ENCODE measurements at regions not wholly inside any gene's neighbourhood (a gene's known extent, or its start where the extent isn't known, plus 50 kb on each side); places are given as distances from the start of the nearest gene placed in this dataset.

DNA sequence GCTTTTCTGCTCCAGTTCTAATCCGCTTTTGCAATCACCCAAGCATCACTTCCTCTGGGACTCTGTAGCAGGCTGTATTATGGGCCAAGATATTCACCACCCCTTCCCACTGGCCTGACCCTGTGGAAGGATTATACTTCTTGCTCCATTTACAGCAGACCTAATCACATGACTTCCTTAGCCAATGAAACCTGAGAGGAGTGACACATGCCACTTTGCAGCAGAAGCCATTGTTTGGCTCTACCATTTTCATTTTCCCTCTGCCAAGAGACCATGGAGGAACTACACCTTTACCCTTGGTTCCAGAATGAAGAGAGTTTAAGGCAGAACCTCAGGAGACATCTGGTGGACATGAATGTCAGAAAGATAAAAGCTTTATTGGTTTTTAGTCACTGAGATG lies 134.9 kb upstream of the HSD17B12 start:
- in situ Hi-C loops (cut with HindIII; ENCODE audit: low sequenced_read_pairs) = no loop called here
- no peak for DNase-seq (ENCODE audit: low spot score)

DNA sequence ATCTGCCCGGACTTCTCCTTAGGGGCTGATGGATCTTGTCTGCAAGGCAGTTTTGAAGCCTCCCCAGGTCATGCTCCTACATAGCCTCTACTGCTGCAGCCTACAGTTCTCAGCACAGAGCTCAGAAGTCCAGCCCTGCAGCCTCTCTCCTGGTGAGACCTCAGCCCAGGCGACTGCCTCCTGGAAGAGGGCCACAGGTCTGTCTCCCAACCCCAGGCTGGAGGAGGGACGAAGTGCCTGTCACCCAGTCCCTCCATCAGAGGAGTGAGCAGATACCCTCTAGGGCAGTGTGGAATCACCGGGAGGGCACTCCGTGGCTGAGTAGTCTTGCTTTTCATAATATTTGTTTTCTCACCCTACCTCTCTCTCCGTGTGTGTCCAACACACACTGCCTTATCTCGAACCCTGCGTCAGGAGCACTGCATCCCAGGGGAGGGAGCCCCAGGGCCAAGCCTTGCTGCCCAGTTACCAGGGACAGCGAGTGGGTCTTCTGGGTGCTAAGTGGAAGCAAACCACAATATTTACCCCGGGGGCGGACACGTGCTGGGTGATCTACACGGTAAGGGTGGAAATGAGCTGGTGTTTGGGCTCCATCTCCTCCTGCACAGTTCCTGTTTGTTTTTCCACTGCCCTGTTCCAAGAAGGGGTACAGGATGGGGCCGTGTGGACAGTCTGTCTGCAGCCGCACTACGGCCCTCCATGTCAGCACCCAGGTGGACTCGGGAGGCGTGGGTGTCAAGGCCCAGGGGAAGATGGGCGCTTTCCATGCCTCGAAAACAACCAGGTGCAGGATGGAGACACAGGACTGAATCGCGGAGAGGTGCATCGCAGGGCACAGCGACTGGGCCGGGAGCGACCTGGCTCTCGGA lies 133.7 kb upstream of the HSD17B12 start:
- in situ Hi-C loops (cut with HindIII; ENCODE audit: low sequenced_read_pairs) = no loop called here
- no peak for DNase-seq (ENCODE audit: low spot score)

DNA sequence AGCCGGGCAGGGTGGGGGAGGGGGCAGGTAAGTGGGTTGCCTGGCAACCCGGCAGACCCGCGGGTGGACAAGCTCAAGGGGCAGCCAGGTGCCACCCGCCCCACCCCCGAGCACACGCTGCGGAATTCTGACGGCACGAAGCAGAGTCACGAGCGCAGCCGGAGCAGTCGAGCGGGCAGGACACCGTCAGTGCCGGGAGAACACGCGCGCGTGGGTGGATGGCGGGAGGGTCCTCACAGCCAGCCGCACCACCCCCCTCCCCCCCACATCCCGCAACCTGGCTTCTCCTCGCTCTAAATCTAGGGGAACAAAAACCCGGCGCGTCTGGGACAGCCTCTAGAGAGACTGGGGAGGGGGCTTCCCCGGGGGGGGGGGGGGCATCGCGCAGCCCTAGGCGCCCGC lies 133.1 kb upstream of the HSD17B12 start:
- in situ Hi-C loops (cut with HindIII; ENCODE audit: low sequenced_read_pairs) = no loop called here
- DNase-seq (ENCODE audit: low spot score) = peak; percentile 69

DNA sequence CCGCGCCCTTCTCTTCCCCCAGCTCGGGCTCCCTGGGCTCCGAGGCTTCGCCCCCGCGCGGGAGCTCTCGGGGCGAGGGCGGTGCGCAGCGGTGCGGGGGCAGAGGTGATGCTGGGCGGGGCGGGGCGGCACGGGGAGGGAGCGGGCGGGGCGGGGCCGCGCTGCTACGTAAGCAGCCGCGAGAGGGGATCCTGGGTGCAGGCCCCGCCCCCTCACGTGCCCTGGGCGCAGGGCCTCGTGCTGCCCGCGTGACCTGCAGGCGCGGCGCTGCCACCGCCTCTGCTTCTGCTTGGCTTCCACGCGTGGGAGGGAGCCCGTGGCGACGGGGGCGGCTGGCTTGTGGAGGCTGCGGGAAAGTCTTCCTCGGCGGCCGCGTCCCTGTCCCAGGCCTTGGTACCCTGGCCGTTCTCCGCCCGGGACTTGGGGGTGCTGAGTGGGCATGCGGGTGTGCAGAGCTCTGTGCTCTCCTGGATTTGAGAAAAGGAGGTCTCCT lies 132.6 kb upstream of the HSD17B12 start:
- in situ Hi-C loops (cut with HindIII; ENCODE audit: low sequenced_read_pairs) = no loop called here
- peak; percentile 72 for DNase-seq (ENCODE audit: low spot score)

DNA sequence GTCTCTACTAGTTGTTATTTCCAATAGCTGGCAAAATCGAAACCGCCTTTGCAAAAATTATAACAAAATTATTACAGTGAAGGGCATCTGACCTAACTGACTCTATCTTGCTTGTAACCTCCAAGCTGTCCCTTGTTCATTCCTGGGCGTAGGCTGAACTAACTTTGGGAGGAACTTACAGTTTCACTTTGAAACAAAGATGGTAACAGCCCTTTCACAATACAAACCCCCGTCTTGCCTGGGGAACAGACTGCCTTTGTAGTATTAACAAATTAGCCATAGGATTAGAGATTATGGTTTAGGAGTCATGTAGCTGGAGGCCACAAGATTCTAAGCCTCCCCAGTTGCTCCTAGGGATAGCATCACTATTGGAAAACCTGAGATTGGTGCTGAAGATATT lies 131.6 kb upstream of the HSD17B12 start:
- no peak for DNase-seq (ENCODE audit: low spot score)
- in situ Hi-C loops (cut with HindIII; ENCODE audit: low sequenced_read_pairs) = no loop called here

DNA sequence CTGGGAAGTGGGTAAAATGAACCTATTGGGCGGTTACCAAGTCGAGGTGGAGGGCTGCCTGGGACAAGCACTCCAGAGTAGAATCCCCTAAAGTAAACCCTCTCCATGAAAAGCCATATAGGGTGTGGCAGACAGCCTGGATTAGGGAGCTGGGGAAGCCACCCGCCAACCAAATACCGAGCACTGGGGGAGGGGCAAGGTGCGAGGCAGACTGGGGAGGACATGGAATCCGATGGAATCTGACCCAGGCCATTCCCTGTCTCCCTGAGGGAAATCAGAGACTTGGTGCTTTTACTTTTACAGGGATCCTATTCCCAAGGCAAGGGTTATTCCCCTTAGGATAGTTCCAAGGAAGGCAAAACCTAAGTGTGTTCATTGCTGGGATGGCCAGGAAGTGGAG lies 130.9 kb upstream of the HSD17B12 start:
- DNase-seq (ENCODE audit: low spot score) = no peak
- in situ Hi-C loops (cut with HindIII; ENCODE audit: low sequenced_read_pairs) = no loop called here

- in situ Hi-C loops (cut with HindIII; ENCODE audit: low sequenced_read_pairs) = no loop called here
- DNase-seq (ENCODE audit: low spot score) = no peak
Observed at GRCh38 chr11:43550714-43551113, 129.8 kb upstream of the HSD17B12 start.

DNA sequence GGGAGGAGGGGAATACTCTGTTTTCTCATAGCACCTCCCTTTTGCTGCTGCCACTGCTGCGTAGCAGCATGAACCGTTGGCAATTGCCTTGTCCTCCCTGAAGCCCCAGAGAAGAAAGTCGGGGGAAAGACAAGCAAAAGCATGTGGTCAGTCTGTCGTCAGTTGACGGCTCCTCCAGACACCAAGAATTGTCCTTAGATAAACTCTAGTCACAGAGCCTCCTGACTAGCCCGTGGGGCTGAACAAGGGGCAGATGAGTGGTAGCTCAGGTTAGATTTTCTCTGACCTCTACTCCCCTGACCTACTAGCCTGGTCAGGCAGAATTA lies 126.4 kb upstream of the HSD17B12 start:
- in situ Hi-C loops (cut with HindIII; ENCODE audit: low sequenced_read_pairs) = no loop called here
- peak; percentile 17 for DNase-seq (ENCODE audit: low spot score)

- in situ Hi-C loops (cut with HindIII; ENCODE audit: low sequenced_read_pairs) = no loop called here
- DNase-seq (ENCODE audit: low spot score) = peak; percentile 9
Observed at GRCh38 chr11:43555186-43555585, 125.4 kb upstream of the HSD17B12 start.

DNA sequence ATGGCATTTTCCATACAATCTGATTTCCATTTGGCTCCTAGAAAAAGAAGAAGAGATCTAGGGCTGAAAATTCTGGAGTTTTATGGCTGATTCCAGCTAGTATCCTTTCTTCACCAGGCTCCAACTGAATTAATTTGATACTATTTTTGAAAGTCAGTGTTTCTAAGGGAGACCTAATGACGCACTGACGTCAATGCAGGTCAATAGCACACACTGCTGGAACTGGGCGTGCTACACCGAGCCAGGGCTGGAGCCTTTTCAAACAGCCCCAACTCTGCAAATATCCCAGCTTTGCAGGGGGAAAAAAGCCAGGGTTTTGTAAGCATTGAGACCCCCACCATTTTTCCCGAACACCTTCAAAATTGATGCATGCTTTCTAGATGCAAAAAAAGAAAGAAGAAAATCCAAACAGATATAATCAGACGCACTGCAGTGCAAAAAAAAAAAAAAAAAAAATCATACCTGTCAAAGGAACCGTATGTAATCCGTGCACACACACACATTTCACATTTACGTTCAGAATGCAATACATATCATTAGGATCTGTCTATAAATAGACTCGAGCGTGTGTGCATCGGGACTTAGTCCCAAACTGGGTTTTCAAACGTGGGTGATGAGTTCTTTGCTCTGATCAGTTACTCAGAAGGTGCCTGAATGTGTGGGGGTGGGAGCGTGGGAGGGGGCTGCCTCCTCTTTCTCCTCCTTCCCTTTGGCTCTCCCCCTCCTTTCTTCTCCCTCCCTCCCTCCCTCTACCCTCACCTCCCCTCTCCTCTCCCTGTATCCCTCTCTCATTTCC lies 124.5 kb upstream of the HSD17B12 start:
- in situ Hi-C loops (cut with HindIII; ENCODE audit: low sequenced_read_pairs) = no loop called here
- peak; percentile 71 for DNase-seq (ENCODE audit: low spot score)

GRCh38 chr11:43556612-43557375 lies 123.7 kb upstream of the HSD17B12 start:
- in situ Hi-C loops (cut with HindIII; ENCODE audit: low sequenced_read_pairs) = no loop called here

DNA sequence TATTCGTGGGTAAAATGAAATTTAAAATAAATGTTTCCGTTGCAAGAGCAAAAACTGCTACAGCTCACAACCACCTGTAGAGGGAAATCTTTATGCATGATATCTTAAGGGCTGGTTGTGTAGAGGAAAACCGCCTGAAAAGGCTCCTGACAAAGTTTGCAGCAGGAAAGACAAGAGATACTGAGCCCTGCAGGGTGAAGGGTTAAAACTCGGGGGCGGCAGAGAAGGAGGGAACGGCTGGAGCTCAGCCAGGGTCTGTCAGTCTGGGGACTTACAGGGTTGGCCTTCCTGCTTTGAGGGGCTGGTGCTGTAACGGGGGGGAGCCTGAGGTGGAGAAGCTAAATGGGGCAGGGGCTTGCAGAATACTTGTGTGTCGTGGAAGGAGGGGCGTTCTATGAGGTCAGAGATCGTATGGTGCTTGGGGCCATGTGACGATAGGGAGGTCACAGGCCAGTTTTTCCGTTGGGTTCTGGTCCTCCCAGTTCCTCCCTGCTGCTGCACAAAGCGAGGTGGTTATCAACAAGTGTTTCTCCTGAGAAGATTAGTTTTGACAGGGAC lies 122.9 kb upstream of the HSD17B12 start:
- in situ Hi-C loops (cut with HindIII; ENCODE audit: low sequenced_read_pairs) = no loop called here
- DNase-seq (ENCODE audit: low spot score) = no peak

More at GRCh38 chr11:43556612-43557375, 123.7 kb upstream of the HSD17B12 start:
- DNase-seq (ENCODE audit: low spot score) = peak; percentile 47

DNA sequence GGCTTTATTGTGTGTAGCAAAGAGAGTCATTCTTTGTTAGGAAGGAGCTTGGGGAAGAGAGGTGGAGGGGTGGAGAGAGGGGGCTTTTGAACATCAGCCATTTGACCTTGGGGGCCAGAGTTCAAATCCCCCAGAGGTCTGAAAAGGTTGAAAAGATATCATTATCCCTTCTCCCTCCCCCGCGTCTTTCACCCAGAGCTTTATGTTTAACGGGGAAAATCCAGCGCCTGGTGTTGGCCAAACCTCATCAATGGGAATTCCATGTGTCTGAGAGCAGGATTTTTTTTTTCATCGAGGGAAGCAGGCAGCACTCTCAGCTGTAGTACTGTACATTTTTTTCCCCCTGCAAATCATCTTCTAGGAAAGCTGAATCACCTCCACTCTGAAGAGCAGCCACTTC lies 122.4 kb upstream of the HSD17B12 start:
- in situ Hi-C loops (cut with HindIII; ENCODE audit: low sequenced_read_pairs) = no loop called here
- DNase-seq (ENCODE audit: low spot score) = no peak

DNA sequence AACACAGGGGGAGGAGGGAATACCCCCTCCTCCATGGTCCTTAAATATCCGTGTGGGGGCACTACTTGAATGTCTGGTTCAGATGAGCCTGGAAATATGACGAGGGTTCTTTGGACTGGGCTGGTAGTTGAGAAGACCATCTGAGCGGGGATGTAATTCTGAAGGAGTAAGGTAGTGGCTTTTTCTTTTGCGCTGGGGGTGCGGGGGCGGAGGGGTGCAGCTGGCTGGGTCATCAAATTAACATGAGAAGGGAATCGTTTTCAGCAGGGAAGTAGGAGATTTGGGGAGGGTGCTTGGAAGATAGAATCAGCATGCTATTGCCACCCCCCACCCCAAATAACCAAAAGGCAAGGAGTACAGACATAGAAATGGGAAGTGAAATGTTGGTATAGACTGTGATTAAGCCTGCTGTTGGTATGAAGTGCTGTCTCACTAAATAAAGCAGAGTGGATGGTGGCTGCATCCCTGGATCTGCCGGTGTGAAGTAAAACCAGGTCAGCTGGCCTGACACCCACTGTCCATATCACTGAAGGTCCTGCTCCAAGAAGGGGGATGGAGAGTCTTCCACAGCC lies 121.9 kb upstream of the HSD17B12 start:
- peak; percentile 37 for DNase-seq (ENCODE audit: low spot score)
- in situ Hi-C loops (cut with HindIII; ENCODE audit: low sequenced_read_pairs) = no loop called here

DNA sequence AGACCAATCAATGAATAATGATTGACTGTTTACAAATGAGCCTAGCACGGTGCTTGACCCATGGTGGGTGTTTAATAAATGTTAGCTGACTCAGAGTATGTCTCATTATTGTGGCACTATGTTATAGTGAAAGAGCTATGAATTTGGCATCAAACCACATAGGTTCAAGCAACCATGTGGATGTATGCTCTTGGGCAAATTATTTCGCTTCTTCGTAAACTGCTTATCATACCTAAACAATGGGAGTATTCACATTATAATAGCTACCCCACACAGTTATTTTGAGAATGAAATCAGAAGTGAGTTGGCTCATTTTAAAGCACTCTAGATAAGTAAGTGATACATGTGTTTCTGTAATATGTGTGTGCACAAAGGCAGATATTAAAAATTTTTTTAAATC lies 118.7 kb upstream of the HSD17B12 start:
- in situ Hi-C loops (cut with HindIII; ENCODE audit: low sequenced_read_pairs) = no loop called here
- no peak for DNase-seq (ENCODE audit: low spot score)

DNA sequence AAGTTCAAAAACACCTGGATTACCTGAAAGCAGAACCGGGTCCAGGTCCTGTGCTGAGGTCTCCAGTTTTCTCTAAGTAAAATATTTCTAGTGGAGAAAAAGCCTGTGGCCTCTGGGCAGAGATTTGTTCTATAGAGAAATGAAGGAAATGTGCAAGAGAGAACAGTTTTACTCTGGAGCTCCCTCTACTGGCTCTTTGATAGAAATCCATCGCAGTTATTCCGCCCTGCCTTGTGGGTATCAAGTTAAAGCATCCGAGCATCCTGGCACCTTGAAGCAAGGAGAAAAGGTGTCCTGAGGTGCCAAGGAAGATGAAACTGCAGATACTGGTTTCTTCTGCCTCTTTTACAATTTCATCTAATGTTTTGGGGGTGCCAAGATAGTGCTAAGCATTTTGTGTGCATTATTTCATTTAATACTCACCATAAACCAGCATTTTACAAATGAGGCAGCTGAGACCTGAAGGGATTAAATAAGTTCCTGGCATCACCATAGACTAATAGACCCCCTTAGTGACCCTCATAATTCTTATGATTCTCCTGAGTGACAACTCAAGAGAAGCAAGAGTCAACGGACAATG lies 113.1 kb upstream of the HSD17B12 start:
- in situ Hi-C loops (cut with HindIII; ENCODE audit: low sequenced_read_pairs) = no loop called here
- peak; percentile 82 for DNase-seq (ENCODE audit: low spot score)

GRCh38 chr11:43573233-43573632 lies 107.3 kb upstream of the HSD17B12 start:
- in situ Hi-C loops (cut with HindIII; ENCODE audit: low sequenced_read_pairs) = loop anchor here (5.0 kb wide), 1 partner anchor 71 kb away; no protein-coding TSS in a partner anchor
- DNase-seq (ENCODE audit: low spot score) = peak; percentile 47

GRCh38 chr11:43573873-43574272 lies 106.7 kb upstream of the HSD17B12 start:
- in situ Hi-C loops (cut with HindIII; ENCODE audit: low sequenced_read_pairs) = loop anchor here (5.0 kb wide), 1 partner anchor 72 kb away; no protein-coding TSS in a partner anchor
- peak; percentile 37 for DNase-seq (ENCODE audit: low spot score)

All from G401 (cell line).